Activated CD4-positive, alpha-beta T cell treated with anti-CD3 and anti-CD28 coated beads, Interleukin-2, amount 50 U/mL, for 1 hour (primary cell): ENCODE measurements at regions not wholly inside any gene's neighbourhood (a gene's known extent, or its start where the extent isn't known, plus 50 kb on each side); places are given as distances from the start of the nearest gene placed in this dataset.

Experiments
- DNase-seq: peaks from one replicate; pipeline ENCODE4 v3.0.0-alpha.2; 2020

- DNase-seq: no peak
Measured at GRCh38 chr11:10358696-10359095, 53.8 kb downstream of the ADM start.

GRCh38 chr11:10359171-10359570 lies 54.3 kb downstream of the ADM start:
- no peak for DNase-seq

GRCh38 chr11:10360835-10361234 lies 56.0 kb downstream of the ADM start:
- DNase-seq: no peak

GRCh38 chr11:10365045-10365444 lies 60.2 kb downstream of the ADM start:
- no peak for DNase-seq

GRCh38 chr11:10366568-10367331 lies 61.9 kb downstream of the ADM start:
- peak; percentile 33 for DNase-seq

GRCh38 chr11:10371926-10372641 lies 67.2 kb downstream of the ADM start:
- DNase-seq: no peak

- DNase-seq: no peak
Measured at GRCh38 chr11:10373340-10373739, 68.5 kb downstream of the ADM start.

- no peak for DNase-seq
Measured at GRCh38 chr11:10373929-10374328, 69.1 kb downstream of the ADM start.

- DNase-seq: no peak
Measured at GRCh38 chr11:10374386-10374785, 69.5 kb downstream of the ADM start.

- no peak for DNase-seq
Measured at GRCh38 chr11:10375280-10375971, 70.6 kb downstream of the ADM start.

GRCh38 chr11:10376061-10376460 lies 71.2 kb downstream of the ADM start:
- no peak for DNase-seq

- DNase-seq: no peak
Measured at GRCh38 chr11:10377183-10377582, 72.3 kb downstream of the ADM start.

GRCh38 chr11:10378362-10378761 lies 73.5 kb downstream of the ADM start:
- no peak for DNase-seq

GRCh38 chr11:10379022-10379421 lies 74.1 kb downstream of the ADM start:
- DNase-seq: no peak

GRCh38 chr11:10379426-10379825 lies 74.6 kb downstream of the ADM start:
- DNase-seq: no peak

GRCh38 chr11:10379871-10380568 lies 75.0 kb upstream of the AMPD3 start:
- no peak for DNase-seq

GRCh38 chr11:10380921-10381320 lies 74.1 kb upstream of the AMPD3 start:
- DNase-seq: no peak

GRCh38 chr11:10381736-10382135 lies 73.3 kb upstream of the AMPD3 start:
- no peak for DNase-seq

- no peak for DNase-seq
Measured at GRCh38 chr11:10382518-10382917, 72.5 kb upstream of the AMPD3 start.

GRCh38 chr11:10385696-10386095 lies 69.4 kb upstream of the AMPD3 start:
- no peak for DNase-seq

GRCh38 chr11:10386361-10386760 lies 68.7 kb upstream of the AMPD3 start:
- no peak for DNase-seq

GRCh38 chr11:10386861-10387205 lies 68.2 kb upstream of the AMPD3 start:
- no peak for DNase-seq
